ENCODE measurements at regions not wholly inside any gene's neighbourhood (a gene's known extent, or its start where the extent isn't known, plus 50 kb on each side); places are given as distances from the start of the nearest gene placed in this dataset.

DNA sequence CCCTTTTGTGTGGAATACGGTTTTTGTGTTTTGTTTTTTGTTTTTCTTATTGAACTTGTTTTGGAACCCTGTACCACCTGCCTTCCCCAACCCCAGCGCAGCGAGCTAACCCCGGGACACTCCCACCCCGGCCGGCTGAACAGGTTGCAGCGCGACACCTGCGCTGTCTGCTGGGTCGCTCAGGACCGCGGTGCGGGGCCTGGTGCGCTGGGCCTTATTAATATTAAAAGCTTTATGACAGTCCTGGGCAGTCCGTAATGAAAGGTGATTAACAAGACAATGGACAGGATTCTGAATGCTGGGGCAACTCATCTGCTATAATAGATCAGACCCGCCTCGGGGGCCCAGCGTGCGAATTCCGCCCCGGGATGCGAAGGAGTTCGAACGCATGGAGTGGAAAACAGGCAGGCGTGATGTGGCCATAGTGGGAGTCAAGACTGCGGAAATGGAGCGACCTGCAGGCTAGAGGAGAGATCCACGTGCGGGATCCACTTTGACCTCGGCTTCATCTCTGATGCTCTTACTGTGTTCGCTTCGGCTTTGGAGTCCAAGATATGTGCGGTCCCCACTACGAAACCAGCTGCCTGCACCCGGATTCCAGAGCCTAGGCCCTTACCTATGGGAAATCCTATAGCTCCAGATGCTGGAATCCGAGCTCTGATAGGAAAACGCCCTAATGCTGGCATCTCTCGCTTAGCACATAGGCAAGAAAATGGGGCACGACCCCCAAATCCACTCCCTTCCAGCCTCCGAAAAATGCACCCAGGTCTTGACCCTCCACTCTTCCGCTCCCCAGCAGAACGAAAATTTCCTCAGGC is 69.0 kb upstream of the TMEM33 start:
- no peak overlapping the region for H3K27ac Mint-ChIP-seq
- no peaks in the 10 kb centered on the region for H3K36me3 Mint-ChIP-seq
- TF ChIP-seq CREM (CRISPR knock-in tag; IDR thresholded peaks at IDR 0.05) (no peak), GRHL2 (CRISPR knock-in tag; IDR thresholded peaks at IDR 0.05; ENCODE audit: insufficient replicate concordance, severe bottlenecking) (no peak), ELF4 (CRISPR knock-in tag; IDR thresholded peaks at IDR 0.05; ENCODE audit: low read depth) (no peak), RELA (CRISPR knock-in tag; IDR thresholded peaks at IDR 0.05; ENCODE audit: borderline replicate concordance) (no peak), RORB (CRISPR knock-in tag; IDR thresholded peaks at IDR 0.05) (no peak), NFYB (CRISPR knock-in tag; conservative IDR thresholded peaks at IDR 0.05; ENCODE audit: low read depth) (no peak), SP1 (CRISPR knock-in tag; conservative IDR thresholded peaks at IDR 0.05) (no peak), JAZF1 (CRISPR knock-in tag; IDR thresholded peaks at IDR 0.05) (no peak)
- TF ChIP-seq, protein P1, sequence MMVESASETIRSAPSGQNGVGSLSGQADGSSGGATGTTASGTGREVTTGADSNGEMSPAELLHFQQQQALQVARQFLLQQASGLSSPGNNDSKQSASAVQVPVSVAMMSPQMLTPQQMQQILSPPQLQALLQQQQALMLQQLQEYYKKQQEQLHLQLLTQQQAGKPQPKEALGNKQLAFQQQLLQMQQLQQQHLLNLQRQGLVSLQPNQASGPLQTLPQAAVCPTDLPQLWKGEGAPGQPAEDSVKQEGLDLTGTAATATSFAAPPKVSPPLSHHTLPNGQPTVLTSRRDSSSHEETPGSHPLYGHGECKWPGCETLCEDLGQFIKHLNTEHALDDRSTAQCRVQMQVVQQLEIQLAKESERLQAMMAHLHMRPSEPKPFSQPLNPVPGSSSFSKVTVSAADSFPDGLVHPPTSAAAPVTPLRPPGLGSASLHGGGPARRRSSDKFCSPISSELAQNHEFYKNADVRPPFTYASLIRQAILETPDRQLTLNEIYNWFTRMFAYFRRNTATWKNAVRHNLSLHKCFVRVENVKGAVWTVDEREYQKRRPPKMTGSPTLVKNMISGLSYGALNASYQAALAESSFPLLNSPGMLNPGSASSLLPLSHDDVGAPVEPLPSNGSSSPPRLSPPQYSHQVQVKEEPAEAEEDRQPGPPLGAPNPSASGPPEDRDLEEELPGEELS (CRISPR knock-in tag; IDR thresholded peaks at IDR 0.05): no peak
- TF ChIP-seq, protein P2, sequence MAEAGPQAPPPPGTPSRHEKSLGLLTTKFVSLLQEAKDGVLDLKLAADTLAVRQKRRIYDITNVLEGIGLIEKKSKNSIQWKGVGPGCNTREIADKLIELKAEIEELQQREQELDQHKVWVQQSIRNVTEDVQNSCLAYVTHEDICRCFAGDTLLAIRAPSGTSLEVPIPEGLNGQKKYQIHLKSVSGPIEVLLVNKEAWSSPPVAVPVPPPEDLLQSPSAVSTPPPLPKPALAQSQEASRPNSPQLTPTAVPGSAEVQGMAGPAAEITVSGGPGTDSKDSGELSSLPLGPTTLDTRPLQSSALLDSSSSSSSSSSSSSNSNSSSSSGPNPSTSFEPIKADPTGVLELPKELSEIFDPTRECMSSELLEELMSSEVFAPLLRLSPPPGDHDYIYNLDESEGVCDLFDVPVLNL (CRISPR knock-in tag; IDR thresholded peaks at IDR 0.05; ENCODE audit: borderline replicate concordance, low read depth): no peak
- TF ChIP-seq, protein P3, sequence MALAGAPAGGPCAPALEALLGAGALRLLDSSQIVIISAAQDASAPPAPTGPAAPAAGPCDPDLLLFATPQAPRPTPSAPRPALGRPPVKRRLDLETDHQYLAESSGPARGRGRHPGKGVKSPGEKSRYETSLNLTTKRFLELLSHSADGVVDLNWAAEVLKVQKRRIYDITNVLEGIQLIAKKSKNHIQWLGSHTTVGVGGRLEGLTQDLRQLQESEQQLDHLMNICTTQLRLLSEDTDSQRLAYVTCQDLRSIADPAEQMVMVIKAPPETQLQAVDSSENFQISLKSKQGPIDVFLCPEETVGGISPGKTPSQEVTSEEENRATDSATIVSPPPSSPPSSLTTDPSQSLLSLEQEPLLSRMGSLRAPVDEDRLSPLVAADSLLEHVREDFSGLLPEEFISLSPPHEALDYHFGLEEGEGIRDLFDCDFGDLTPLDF (CRISPR knock-in tag; IDR thresholded peaks at IDR 0.05): no peak
- CTCF ChIA-PET: interaction anchor here (1.5 to 3.6 kb wide), 4 partner anchors 13 to 118 kb away, joined by 3 to 16 read pairs (median 5); partner anchors contain the start of gene PHOX2B
- DNase-seq (ENCODE audit: low spot score): peak; percentile 31
- H3K9me3 Mint-ChIP-seq: no peaks in the 10 kb centered on the region
- POLR2A ChIA-PET: interaction anchor here (0.8 to 1.2 kb wide), 3 partner anchors 11 to 15 kb away, joined by 3 to 4 read pairs (median 3); no protein-coding TSS in a partner anchor
- ATAC-seq: peak; percentile 22
- H3K27me3 Mint-ChIP-seq (ENCODE audit: low read depth): peaks cover 96% of the 10 kb centered on the region
- H3K4me1 Mint-ChIP-seq: peaks cover 40% of the 10 kb centered on the region
- peak overlapping the region; percentile 61 for H3K4me3 Mint-ChIP-seq

DNA sequence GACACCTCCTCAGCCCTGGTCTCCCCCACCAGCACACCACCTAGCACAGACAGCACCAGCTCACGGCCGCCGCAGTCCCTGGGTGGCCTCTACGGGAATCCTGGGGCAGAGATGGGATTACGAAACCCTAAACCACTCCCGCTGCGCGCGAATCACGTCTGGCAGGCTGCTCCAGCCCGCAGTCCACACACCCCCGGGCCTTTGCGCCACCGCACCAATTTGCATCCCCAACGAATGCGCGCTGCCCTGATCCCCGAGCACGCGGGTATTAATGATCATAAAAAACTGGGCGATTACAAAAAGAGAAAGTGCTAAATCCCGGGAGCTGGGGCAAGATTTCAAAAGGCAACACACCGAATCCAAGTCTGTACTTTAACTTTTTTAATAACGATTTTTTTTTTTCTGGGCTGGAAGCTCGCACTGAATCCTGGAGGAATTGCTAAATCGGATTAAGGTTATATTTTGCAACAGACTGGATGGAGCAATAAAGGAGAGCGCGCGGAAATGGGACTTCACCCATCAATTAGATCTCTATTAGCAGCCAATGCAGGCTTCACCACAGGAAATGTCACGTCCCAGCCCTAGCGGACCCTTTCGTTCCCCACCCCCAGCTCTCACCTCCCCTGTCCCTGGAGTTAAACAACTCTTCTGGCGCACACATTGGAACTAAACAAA is 69.8 kb upstream of the TMEM33 start:
- ChIA-PET CTCF (interaction anchor here (1.5 to 3.6 kb wide), 3 partner anchors 13 to 117 kb away, joined by 5 to 16 read pairs (median 5); partner anchors contain the start of gene PHOX2B), POLR2A (interaction anchor here (0.8 to 0.9 kb wide), 2 partner anchors 12 to 16 kb away, joined by 3 to 4 read pairs; no protein-coding TSS in a partner anchor)
- H3K9me3 Mint-ChIP-seq: no peaks in the 10 kb centered on the region
- DNase-seq (ENCODE audit: low spot score): peak; percentile 40
- H3K27me3 Mint-ChIP-seq (ENCODE audit: low read depth): peaks cover 92% of the 10 kb centered on the region
- peaks cover 37% of the 10 kb centered on the region for H3K4me1 Mint-ChIP-seq
- H3K4me3 Mint-ChIP-seq: peak overlapping the region; percentile 61
- TF ChIP-seq, protein P4, sequence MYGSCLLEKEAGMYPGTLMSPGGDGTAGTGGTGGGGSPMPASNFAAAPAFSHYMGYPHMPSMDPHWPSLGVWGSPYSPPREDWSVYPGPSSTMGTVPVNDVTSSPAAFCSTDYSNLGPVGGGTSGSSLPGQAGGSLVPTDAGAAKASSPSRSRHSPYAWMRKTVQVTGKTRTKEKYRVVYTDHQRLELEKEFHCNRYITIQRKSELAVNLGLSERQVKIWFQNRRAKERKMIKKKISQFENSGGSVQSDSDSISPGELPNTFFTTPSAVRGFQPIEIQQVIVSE (CRISPR knock-in tag; IDR thresholded peaks at IDR 0.05; ENCODE audit: borderline replicate concordance): no peak
- TF ChIP-seq, protein P5, sequence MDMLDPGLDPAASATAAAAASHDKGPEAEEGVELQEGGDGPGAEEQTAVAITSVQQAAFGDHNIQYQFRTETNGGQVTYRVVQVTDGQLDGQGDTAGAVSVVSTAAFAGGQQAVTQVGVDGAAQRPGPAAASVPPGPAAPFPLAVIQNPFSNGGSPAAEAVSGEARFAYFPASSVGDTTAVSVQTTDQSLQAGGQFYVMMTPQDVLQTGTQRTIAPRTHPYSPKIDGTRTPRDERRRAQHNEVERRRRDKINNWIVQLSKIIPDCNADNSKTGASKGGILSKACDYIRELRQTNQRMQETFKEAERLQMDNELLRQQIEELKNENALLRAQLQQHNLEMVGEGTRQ (CRISPR knock-in tag; IDR thresholded peaks at IDR 0.05): no peak
- peak; percentile 66 for TF ChIP-seq ZNF423 (CRISPR knock-in tag; IDR thresholded peaks at IDR 0.05)
- no peak for TF ChIP-seq GABPB1 (CRISPR knock-in tag; IDR thresholded peaks at IDR 0.05)
- TF ChIP-seq GTF2I (CRISPR knock-in tag; conservative IDR thresholded peaks at IDR 0.05): peak; percentile 76
- H3K36me3 Mint-ChIP-seq: no peaks in the 10 kb centered on the region
- H3K27ac Mint-ChIP-seq: no peak overlapping the region
- peak; percentile 8; the same call in 1 of the 2 replicates for ATAC-seq
